ENCODE measurements at regions not wholly inside any gene's neighbourhood (a gene's known extent, or its start where the extent isn't known, plus 50 kb on each side); places are given as distances from the start of the nearest gene placed in this dataset.

DNA sequence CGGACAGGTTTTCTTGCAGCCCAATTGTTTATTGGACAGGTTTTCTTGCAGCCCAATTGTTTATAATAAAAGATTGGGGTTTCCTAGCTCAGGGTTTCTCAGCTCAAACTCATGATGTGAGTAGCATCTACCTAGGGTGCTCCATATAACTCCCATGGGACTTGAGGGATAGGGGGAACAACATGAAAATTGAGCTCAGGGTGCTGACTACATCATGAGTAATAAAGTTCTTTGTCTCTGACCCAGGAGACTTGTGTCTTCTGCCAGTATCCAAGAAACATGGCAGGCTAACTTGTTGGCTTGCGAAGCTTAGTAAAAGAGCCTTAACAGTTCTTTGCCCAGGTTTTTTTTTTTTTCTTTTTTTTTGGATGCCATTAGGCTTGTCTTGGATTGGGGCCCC is 59.2 kb upstream of the MYCBP2 start:
- TF ChIP-seq, protein P1, sequence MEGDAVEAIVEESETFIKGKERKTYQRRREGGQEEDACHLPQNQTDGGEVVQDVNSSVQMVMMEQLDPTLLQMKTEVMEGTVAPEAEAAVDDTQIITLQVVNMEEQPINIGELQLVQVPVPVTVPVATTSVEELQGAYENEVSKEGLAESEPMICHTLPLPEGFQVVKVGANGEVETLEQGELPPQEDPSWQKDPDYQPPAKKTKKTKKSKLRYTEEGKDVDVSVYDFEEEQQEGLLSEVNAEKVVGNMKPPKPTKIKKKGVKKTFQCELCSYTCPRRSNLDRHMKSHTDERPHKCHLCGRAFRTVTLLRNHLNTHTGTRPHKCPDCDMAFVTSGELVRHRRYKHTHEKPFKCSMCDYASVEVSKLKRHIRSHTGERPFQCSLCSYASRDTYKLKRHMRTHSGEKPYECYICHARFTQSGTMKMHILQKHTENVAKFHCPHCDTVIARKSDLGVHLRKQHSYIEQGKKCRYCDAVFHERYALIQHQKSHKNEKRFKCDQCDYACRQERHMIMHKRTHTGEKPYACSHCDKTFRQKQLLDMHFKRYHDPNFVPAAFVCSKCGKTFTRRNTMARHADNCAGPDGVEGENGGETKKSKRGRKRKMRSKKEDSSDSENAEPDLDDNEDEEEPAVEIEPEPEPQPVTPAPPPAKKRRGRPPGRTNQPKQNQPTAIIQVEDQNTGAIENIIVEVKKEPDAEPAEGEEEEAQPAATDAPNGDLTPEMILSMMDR (conservative IDR thresholded peaks at IDR 0.05; ENCODE audit: low read depth, low read length): no peak
- no peak for TF ChIP-seq EZH2 (IDR thresholded peaks at IDR 0.05; ENCODE audit: low read length, unreplicated experiment)

All from PC-3 (cell line).